Fibroblast of lung (primary cell): ENCODE measurements at regions not wholly inside any gene's neighbourhood (a gene's known extent, or its start where the extent isn't known, plus 50 kb on each side); places are given as distances from the start of the nearest gene placed in this dataset.

Experiments
- DNase-seq, 2 donors: peaks; one replicate each; pipeline versions ENCODE4 v3.0.0 to v3.0.0-alpha.2; 2010; ENCODE audit warnings: low read depth in 2 of 2
- H2AFZ ChIP-seq: 2 replicates; pipeline ENCODE4 v1.5.1; 2012; ENCODE audit warnings: low read length, control low read depth, inconsistent platforms
- H3K27ac ChIP-seq: 2 replicates; pipeline ENCODE4 v1.5.1; 2011; ENCODE audit warnings: low read length, control low read depth; ENCODE audit not compliant: insufficient read depth
- H3K27me3 ChIP-seq: 2 replicates; pipeline ENCODE4 v1.5.1; 2011; ENCODE audit warnings: mild to moderate bottlenecking, low read length; ENCODE audit not compliant: control insufficient read depth, insufficient read depth
- H3K36me3 ChIP-seq: 2 replicates; pipeline ENCODE4 v1.5.1; 2011; ENCODE audit warnings: low read length; ENCODE audit not compliant: control insufficient read depth, insufficient read depth
- H3K4me1 ChIP-seq: 2 replicates; pipeline ENCODE4 v1.5.1; 2011; ENCODE audit warnings: low read length; ENCODE audit not compliant: control insufficient read depth, insufficient read depth; ENCODE audit errors: extremely low read depth
- H3K4me2 ChIP-seq: 2 replicates; pipeline ENCODE4 v1.5.1; 2011; ENCODE audit warnings: low read length, control low read depth; ENCODE audit not compliant: insufficient read depth; ENCODE audit errors: extremely low read depth
- H3K4me3 ChIP-seq, 4 experiments: fragments of 200-600 bp in 1 of 4; sonication (generic) in 1 of 4; replicated peaks in 1 of 4; 2 replicates each; pipeline ENCODE4 v1.5.1; 2011 to 2016; ENCODE audit warnings: low read length in 4 of 4, low read depth in 3 of 4, mild to moderate bottlenecking in 3 of 4, control low read depth in 2 of 4, inconsistent platforms in 1 of 4, mixed read lengths in 1 of 4; ENCODE audit not compliant: insufficient read depth in 1 of 4; ENCODE audit errors: control extremely low read depth in 1 of 4
- H3K79me2 ChIP-seq: 2 replicates; pipeline ENCODE4 v1.5.1; 2012; ENCODE audit warnings: mild to moderate bottlenecking, low read length, inconsistent platforms; ENCODE audit not compliant: control insufficient read depth, insufficient read depth
- H3K9ac ChIP-seq: 2 replicates; pipeline ENCODE4 v1.5.1; 2011; ENCODE audit warnings: mild to moderate bottlenecking, low read length, control low read depth; ENCODE audit not compliant: insufficient read depth
- H3K9me3 ChIP-seq: 2 replicates; pipeline ENCODE4 v1.5.1; 2012; ENCODE audit warnings: low read depth, low read length; ENCODE audit not compliant: control insufficient read depth, insufficient read depth
- H4K20me1 ChIP-seq: 2 replicates; pipeline ENCODE4 v1.5.1; 2011; ENCODE audit warnings: low read length; ENCODE audit not compliant: control insufficient read depth, insufficient read depth; ENCODE audit errors: extremely low read depth
- EZH2 ChIP-seq: IDR thresholded peaks from 2 replicates; pipeline ENCODE4 v1.5.1; 2012; ENCODE audit warnings: low read length, control low read depth, mild to moderate bottlenecking; ENCODE audit errors: missing control alignments
- TF ChIP-seq, protein P1 (sequence below), 2 donors: IDR thresholded peaks in 1 of 2; conservative IDR thresholded peaks in 1 of 2; 1 replicate in 1 of 2; 2 replicates in 1 of 2; pipeline ENCODE4 v1.5.1; 2011 to 2012; ENCODE audit warnings: low read length in 2 of 2, control low read depth in 1 of 2, inconsistent platforms in 1 of 2, low read depth in 1 of 2, mild to moderate bottlenecking in 1 of 2

DNA sequence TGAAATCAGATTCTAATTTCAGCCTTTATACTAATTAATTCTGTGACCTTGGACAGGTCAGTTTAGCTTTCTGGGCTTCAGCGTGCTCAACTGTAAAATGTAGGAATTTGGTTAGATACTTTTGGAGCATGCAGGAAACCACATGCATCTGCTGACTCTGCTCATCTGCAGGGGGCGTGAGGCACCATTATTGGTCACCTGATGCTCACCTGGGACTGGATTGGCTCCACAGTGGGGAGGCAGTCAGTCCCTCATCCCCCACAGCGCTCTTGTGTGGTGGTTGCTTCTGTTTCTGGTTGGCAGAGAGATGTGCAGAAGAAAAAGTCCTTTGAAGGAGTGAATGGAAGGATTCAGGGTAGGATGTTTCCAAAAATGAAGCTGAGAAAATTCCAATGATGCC lies 150.9 kb upstream of the MTPN start:
- no peaks in the 10 kb centered on the region for H4K20me1 ChIP-seq
- H3K27me3 ChIP-seq: no peaks in the 10 kb centered on the region
- no peaks in the 10 kb centered on the region for H3K9me3 ChIP-seq
- no peaks in the 10 kb centered on the region for H3K36me3 ChIP-seq
- H3K9ac ChIP-seq: no peak overlapping the region
- H2AFZ ChIP-seq: no peak overlapping the region
- TF ChIP-seq, protein P1, sequence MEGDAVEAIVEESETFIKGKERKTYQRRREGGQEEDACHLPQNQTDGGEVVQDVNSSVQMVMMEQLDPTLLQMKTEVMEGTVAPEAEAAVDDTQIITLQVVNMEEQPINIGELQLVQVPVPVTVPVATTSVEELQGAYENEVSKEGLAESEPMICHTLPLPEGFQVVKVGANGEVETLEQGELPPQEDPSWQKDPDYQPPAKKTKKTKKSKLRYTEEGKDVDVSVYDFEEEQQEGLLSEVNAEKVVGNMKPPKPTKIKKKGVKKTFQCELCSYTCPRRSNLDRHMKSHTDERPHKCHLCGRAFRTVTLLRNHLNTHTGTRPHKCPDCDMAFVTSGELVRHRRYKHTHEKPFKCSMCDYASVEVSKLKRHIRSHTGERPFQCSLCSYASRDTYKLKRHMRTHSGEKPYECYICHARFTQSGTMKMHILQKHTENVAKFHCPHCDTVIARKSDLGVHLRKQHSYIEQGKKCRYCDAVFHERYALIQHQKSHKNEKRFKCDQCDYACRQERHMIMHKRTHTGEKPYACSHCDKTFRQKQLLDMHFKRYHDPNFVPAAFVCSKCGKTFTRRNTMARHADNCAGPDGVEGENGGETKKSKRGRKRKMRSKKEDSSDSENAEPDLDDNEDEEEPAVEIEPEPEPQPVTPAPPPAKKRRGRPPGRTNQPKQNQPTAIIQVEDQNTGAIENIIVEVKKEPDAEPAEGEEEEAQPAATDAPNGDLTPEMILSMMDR (conservative IDR thresholded peaks at IDR 0.05 in 1 of 2, IDR thresholded peaks at IDR 0.05 in 1 of 2; ENCODE audit: low read depth in 1 of 2, low read length in 2 of 2): no peak
- H3K4me2 ChIP-seq: no peak overlapping the region
- H3K4me1 ChIP-seq: no peaks in the 10 kb centered on the region
- H3K4me3 ChIP-seq: no peak overlapping the region
- no peaks in the 10 kb centered on the region for H3K79me2 ChIP-seq
- DNase-seq: no peak
- no peak overlapping the region for H3K27ac ChIP-seq

DNA sequence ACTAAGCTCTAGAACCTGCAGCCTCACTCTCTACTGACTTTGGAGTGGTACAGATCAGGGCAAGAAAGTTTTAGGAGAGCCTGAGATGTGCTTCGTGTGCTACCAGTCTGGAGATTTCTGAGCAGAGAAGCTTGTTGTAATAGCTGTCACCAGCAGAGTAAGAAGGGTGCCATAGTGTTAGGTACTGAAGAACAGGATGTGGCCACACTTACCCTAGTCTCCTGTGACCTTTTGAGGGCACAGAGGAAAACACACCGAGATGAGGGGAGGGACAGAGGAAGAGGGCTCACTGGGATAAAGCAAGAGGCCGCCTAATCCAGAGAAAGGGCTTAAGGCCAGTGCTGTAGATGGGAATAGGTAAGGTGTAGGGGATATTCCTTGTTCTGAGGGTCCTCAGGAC lies 146.2 kb upstream of the MTPN start:
- no peaks in the 10 kb centered on the region for H4K20me1 ChIP-seq
- no peaks in the 10 kb centered on the region for H3K9me3 ChIP-seq
- no peaks in the 10 kb centered on the region for H3K36me3 ChIP-seq
- no peak overlapping the region for H2AFZ ChIP-seq
- no peak overlapping the region for H3K4me3 ChIP-seq
- no peak overlapping the region for H3K9ac ChIP-seq
- DNase-seq: no peak
- H3K27ac ChIP-seq: no peak overlapping the region
- no peaks in the 10 kb centered on the region for H3K79me2 ChIP-seq
- TF ChIP-seq, protein P1 (conservative IDR thresholded peaks at IDR 0.05 in 1 of 2, IDR thresholded peaks at IDR 0.05 in 1 of 2; ENCODE audit: low read depth in 1 of 2, low read length in 2 of 2): no peak
- TF ChIP-seq EZH2: no peak
- H3K4me1 ChIP-seq: no peaks in the 10 kb centered on the region
- no peaks in the 10 kb centered on the region for H3K27me3 ChIP-seq
- H3K4me2 ChIP-seq: no peak overlapping the region

DNA sequence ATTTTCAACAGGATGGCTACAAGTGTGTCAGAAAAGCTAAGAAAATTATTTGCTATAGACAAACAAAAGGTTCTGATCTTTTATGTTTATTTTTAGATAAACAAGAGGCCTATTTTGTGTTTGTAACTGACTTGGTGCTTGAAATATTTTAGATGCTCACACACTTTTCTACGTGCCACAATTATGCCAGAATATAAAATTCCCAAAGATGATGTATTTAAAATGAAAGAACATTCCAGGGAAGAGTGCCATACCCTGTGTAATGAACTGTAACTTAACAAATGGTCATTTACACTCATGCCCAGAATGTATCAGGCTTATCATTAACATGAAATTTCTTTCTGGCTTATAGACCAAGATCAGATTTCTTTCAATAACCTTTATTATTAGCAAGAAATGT lies 144.9 kb upstream of the MTPN start:
- Histone ChIP-seq H2AFZ (no peak overlapping the region), H3K4me3 (no peak overlapping the region), H3K36me3 (no peaks in the 10 kb centered on the region), H4K20me1 (no peaks in the 10 kb centered on the region), H3K4me1 (no peaks in the 10 kb centered on the region), H3K27me3 (no peaks in the 10 kb centered on the region), H3K9ac (no peak overlapping the region), H3K27ac (no peak overlapping the region), H3K79me2 (no peaks in the 10 kb centered on the region), H3K4me2 (no peak overlapping the region), H3K9me3 (no peaks in the 10 kb centered on the region)
- TF ChIP-seq EZH2: no peak
- TF ChIP-seq, protein P1 (conservative IDR thresholded peaks at IDR 0.05 in 1 of 2, IDR thresholded peaks at IDR 0.05 in 1 of 2; ENCODE audit: low read depth in 1 of 2, low read length in 2 of 2): no peak
- no peak for DNase-seq
